Spinal cord (tissue), 9 donors: ENCODE measurements at regions not wholly inside any gene's neighbourhood (a gene's known extent, or its start where the extent isn't known, plus 50 kb on each side); places are given as distances from the start of the nearest gene placed in this dataset.

Experiments
- DNase-seq, 6 donors: peaks; one replicate each; pipeline versions ENCODE4 v3.0.0 to v3.0.0-alpha.2; 2013 to 2015; ENCODE audit warnings: low spot score in 6 of 6, low read depth in 4 of 6
- H3K27ac ChIP-seq: one replicate; pipeline ENCODE4 v1.5.1; 2013; ENCODE audit warnings: low read depth, low read length, control low read depth
- H3K27me3 ChIP-seq: one replicate; pipeline ENCODE4 v1.6.1; 2013; ENCODE audit warnings: low read length; ENCODE audit not compliant: control insufficient read depth, insufficient read depth
- H3K36me3 ChIP-seq: one replicate; pipeline ENCODE4 v1.6.1; 2013; ENCODE audit warnings: low read length; ENCODE audit not compliant: control insufficient read depth, insufficient read depth
- H3K4me1 ChIP-seq: one replicate; pipeline ENCODE4 v1.6.1; 2013; ENCODE audit warnings: low read length; ENCODE audit not compliant: control insufficient read depth, insufficient read depth
- H3K4me3 ChIP-seq: one replicate; pipeline ENCODE4 v1.5.1; 2013; ENCODE audit warnings: low read depth, low read length, control low read depth
- H3K9me3 ChIP-seq: one replicate; pipeline ENCODE4 v1.6.1; 2013; ENCODE audit warnings: low read length; ENCODE audit not compliant: control insufficient read depth, insufficient read depth
- WGBS: methylation state at CpG from one replicate; pipeline ENCODE4 v1.1.5; 2013; ENCODE audit warnings: missing lambda C conversion rate; ENCODE audit not compliant: insufficient coverage; 5-methylcytosine and 5-hydroxymethylcytosine counted together
- donor health status: healthy.

DNA sequence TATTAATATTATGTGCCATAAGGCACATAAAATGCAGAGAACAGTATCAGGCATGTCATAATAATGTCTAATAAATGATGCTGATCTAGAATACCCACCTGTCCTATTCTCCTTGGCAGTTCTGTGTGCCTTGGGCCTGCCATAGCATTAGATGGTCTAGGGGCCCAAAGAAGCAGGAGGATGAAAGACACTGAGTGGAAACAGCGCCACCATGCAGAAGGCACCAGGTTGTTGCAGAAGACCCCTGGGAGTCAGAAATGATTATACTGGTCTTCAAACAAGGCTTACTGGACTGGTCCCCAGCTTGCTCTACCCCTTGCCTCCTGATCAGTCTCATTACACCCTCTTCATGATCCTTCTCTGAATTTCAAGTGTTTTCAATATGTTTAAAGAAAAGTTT is 353.3 kb downstream of the GRIN2B start:
- Histone ChIP-seq H3K9me3 (no peaks in the 10 kb centered on the region), H3K4me1 (peaks cover 4% of the 10 kb centered on the region), H3K36me3 (no peaks in the 10 kb centered on the region), H3K27me3 (no peaks in the 10 kb centered on the region), H3K4me3 (no peak overlapping the region), H3K27ac (no peak overlapping the region)
- 100% methylated on average over 1 of the region's 1 CpG for WGBS
- DNase-seq, result no peak

GRCh38 chr12:13627536-13627935 is 353.9 kb downstream of the GRIN2B start:
- no peak for DNase-seq

DNA sequence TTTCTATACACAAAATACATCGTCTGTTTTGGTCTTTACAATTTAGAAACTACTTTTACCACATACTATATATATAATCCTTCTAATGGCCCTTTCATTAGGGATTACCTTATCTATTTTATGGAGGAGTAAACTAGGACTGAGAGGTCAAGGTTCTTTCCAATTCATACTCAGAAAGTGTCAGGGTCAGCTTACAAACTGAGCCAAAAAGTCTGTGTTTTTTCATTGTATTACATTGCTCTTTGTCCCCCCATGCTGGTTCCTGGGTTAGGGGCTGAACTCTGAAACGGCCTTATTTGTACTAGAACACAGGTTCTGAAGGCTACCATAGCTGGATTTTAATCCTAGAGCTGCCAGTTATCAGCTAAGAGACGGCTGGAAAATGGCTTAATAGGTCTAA is 368.1 kb downstream of the GRIN2B start:
- no peak overlapping the region for H3K4me3 ChIP-seq
- no peak for DNase-seq
- no peaks in the 10 kb centered on the region for H3K27me3 ChIP-seq
- 86% methylated on average over 1 of the region's 3 CpGs for WGBS
- H3K4me1 ChIP-seq, result no peaks in the 10 kb centered on the region
- H3K9me3 ChIP-seq, result no peaks in the 10 kb centered on the region
- peaks cover 2% of the 10 kb centered on the region for H3K36me3 ChIP-seq
- no peak overlapping the region for H3K27ac ChIP-seq

More at GRCh38 chr12:13627536-13627935, 353.9 kb downstream of the GRIN2B start:
- H3K36me3 ChIP-seq, result no peaks in the 10 kb centered on the region
- H3K27me3 ChIP-seq, result no peaks in the 10 kb centered on the region
- no peak overlapping the region for H3K4me3 ChIP-seq
- WGBS, result 70% methylated on average over 3 of the region's 3 CpGs
- no peaks in the 10 kb centered on the region for H3K9me3 ChIP-seq
- H3K27ac ChIP-seq, result no peak overlapping the region
- peaks cover 4% of the 10 kb centered on the region for H3K4me1 ChIP-seq

- Histone ChIP-seq H3K4me3 (no peak overlapping the region), H3K9me3 (no peaks in the 10 kb centered on the region), H3K4me1 (no peaks in the 10 kb centered on the region), H3K27me3 (no peaks in the 10 kb centered on the region), H3K36me3 (peaks cover 5% of the 10 kb centered on the region), H3K27ac (no peak overlapping the region)
- no CpG with 5 or more reads among the region's 4 CpGs for WGBS
- peak in 1 of 6 donors; percentile 65 for DNase-seq
Measured at GRCh38 chr12:13609894-13610679, 371.3 kb downstream of the GRIN2B start.

DNA sequence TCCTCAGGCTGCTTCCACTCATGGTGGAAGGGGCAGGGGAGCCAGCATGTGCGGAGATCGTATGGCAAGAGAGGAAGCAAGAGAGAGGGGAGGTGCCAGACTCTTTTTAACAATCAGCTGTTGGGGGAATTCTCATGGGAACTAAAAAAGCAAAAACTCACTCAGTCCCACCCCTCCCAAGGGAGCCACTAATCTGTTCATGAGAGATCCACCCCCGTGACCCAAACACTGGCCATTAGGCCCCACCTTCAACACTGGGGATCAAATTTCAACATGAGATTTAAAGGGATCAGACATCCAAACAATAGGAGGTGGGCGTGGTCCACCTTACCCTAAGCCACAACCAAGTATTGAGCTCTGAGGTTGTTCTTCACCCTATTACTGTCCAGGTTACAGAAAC is 375.1 kb downstream of the GRIN2B start:
- Histone ChIP-seq H3K27me3 (no peaks in the 10 kb centered on the region), H3K4me3 (no peak overlapping the region), H3K27ac (no peak overlapping the region), H3K9me3 (no peaks in the 10 kb centered on the region), H3K4me1 (no peaks in the 10 kb centered on the region), H3K36me3 (peaks cover 3% of the 10 kb centered on the region)
- 50% methylated on average over 2 of the region's 4 CpGs for WGBS
- DNase-seq, result no peak

GRCh38 chr12:13603953-13604352 is 377.4 kb downstream of the GRIN2B start:
- H3K36me3 ChIP-seq, result peaks cover 3% of the 10 kb centered on the region
- H3K4me3 ChIP-seq, result no peak overlapping the region
- no peaks in the 10 kb centered on the region for H3K4me1 ChIP-seq
- no peak overlapping the region for H3K27ac ChIP-seq
- H3K27me3 ChIP-seq, result no peaks in the 10 kb centered on the region
- H3K9me3 ChIP-seq, result no peaks in the 10 kb centered on the region
- peak in 1 of 6 donors; percentile 64 for DNase-seq
- no CpG with 5 or more reads among the region's 5 CpGs for WGBS

DNA sequence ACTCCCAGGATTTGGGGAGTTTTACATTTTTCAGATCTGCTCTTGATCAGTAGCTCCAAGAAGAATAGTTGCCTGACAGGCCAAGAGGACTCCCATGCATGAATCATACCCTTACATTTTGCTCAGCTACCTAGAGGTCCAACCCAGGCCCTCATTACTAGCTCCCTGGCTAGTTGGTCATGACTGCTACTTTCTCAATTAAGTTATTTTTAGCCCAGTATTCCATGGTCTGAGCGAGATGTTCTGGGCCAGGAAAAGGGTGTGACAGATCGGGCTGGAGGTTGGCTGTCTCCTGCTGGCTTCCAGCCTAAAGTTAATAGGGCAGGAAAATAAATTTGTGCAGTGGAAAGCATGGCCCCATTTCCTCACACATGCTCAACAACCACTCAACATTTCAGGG is 379.2 kb downstream of the GRIN2B start:
- no CpG with 5 or more reads among the region's 2 CpGs for WGBS

GRCh38 chr12:13599176-13599575 is 382.2 kb downstream of the GRIN2B start:
- Histone ChIP-seq H3K4me3 (no peak overlapping the region), H3K36me3 (no peaks in the 10 kb centered on the region), H3K27me3 (no peaks in the 10 kb centered on the region), H3K27ac (no peak overlapping the region), H3K9me3 (no peaks in the 10 kb centered on the region), H3K4me1 (no peaks in the 10 kb centered on the region)
- 83% methylated on average over 3 of the region's 4 CpGs for WGBS
- DNase-seq, result no peak

More for the DNA sequence above, 379.2 kb downstream of the GRIN2B start:
- H3K27me3 ChIP-seq, result no peaks in the 10 kb centered on the region
- no peak for DNase-seq
- H3K4me1 ChIP-seq, result no peaks in the 10 kb centered on the region
- H3K9me3 ChIP-seq, result no peaks in the 10 kb centered on the region
- no peak overlapping the region for H3K4me3 ChIP-seq
- H3K36me3 ChIP-seq, result no peaks in the 10 kb centered on the region
- H3K27ac ChIP-seq, result no peak overlapping the region

GRCh38 chr12:13597837-13598236 is 383.6 kb downstream of the GRIN2B start:
- Histone ChIP-seq H3K4me3 (no peak overlapping the region), H3K27ac (no peak overlapping the region), H3K4me1 (no peaks in the 10 kb centered on the region), H3K36me3 (no peaks in the 10 kb centered on the region), H3K27me3 (no peaks in the 10 kb centered on the region), H3K9me3 (no peaks in the 10 kb centered on the region)
- DNase-seq, result no peak
- 100% methylated on average over 1 of the region's 2 CpGs for WGBS

DNA sequence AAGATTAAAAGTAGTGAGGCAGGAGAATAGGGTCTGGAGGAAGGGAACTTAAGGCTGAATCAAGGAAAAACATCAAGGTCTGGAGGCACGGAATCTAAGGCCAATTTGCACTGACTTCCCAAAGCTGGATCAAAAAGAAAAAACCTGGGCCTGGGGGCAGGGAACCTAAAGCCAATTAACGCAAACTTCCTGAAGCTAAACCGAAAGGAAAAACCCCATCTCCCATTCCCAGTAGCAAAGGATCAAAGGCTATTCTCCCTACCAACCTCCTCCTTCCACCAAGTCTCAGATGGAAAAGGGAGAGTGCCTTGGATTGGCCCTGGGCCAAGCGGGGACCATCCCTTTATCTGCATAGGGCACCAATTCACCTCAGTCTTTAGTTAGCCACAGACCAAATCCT is 384.2 kb downstream of the GRIN2B start:
- no peak overlapping the region for H3K4me3 ChIP-seq
- H3K4me1 ChIP-seq, result no peaks in the 10 kb centered on the region
- H3K36me3 ChIP-seq, result no peaks in the 10 kb centered on the region
- H3K9me3 ChIP-seq, result no peaks in the 10 kb centered on the region
- no peak for DNase-seq
- no peak overlapping the region for H3K27ac ChIP-seq
- no peaks in the 10 kb centered on the region for H3K27me3 ChIP-seq
- 83% methylated on average over 2 of the region's 4 CpGs for WGBS
